HG02623 (cell line): ENCODE measurements at regions not wholly inside any gene's neighbourhood (a gene's known extent, or its start where the extent isn't known, plus 50 kb on each side); places are given as distances from the start of the nearest gene placed in this dataset.
"Not testable (repeated sequence)": the region's sequence is repeated elsewhere in the genome, so short reads cannot be mapped to it uniquely, and the experiment has no call there.

Experiments
- ATAC-seq: cut with Tn5 transposase; IDR thresholded peaks from one replicate; pipeline ENCODE4 v1.9.1; 2021; ENCODE audit warnings: moderate library complexity; ENCODE audit not compliant: unreplicated experiment

GRCh38 chr1:73310797-73311381 is 887.1 kb downstream of the LRRIQ3 start:
- ATAC-seq: no peak

- no peak for ATAC-seq
These were observed 890.9 kb downstream of the LRRIQ3 start for GRCh38 chr1:73306899-73307555.

- ATAC-seq: no peak
These were observed 924.1 kb downstream of the LRRIQ3 start for GRCh38 chr1:73273886-73274285.

- not testable (repeated sequence) for ATAC-seq
These were observed 952.8 kb downstream of the LRRIQ3 start for GRCh38 chr1:73245196-73245595.

- no peak for ATAC-seq
These were observed 936.7 kb upstream of the NEGR1 start for GRCh38 chr1:73218995-73219546.

- ATAC-seq: no peak
These were observed 923.1 kb upstream of the NEGR1 start for GRCh38 chr1:73205294-73205973.

GRCh38 chr1:73197972-73198371 is 915.6 kb upstream of the NEGR1 start:
- no peak for ATAC-seq

GRCh38 chr1:73194965-73195364 is 912.6 kb upstream of the NEGR1 start:
- ATAC-seq: no peak

GRCh38 chr1:73183581-73183980 is 901.2 kb upstream of the NEGR1 start:
- not testable (repeated sequence) for ATAC-seq

- no peak for ATAC-seq
These were observed 898.8 kb upstream of the NEGR1 start for GRCh38 chr1:73181190-73181540.

GRCh38 chr1:73180397-73181189 is 898.3 kb upstream of the NEGR1 start:
- ATAC-seq: no peak

GRCh38 chr1:73176902-73177301 is 894.6 kb upstream of the NEGR1 start:
- no peak for ATAC-seq

GRCh38 chr1:73167009-73167657 is 884.8 kb upstream of the NEGR1 start:
- no peak for ATAC-seq

GRCh38 chr1:73162564-73162963 is 880.2 kb upstream of the NEGR1 start:
- no peak for ATAC-seq

GRCh38 chr1:73161418-73161817 is 879.1 kb upstream of the NEGR1 start:
- ATAC-seq: no peak

- no peak for ATAC-seq
These were observed 878.4 kb upstream of the NEGR1 start for GRCh38 chr1:73160759-73161158.

GRCh38 chr1:73144311-73144710 is 862.0 kb upstream of the NEGR1 start:
- ATAC-seq: no peak

- ATAC-seq: no peak
These were observed 854.6 kb upstream of the NEGR1 start for GRCh38 chr1:73136975-73137374.

GRCh38 chr1:73106931-73107330 is 824.6 kb upstream of the NEGR1 start:
- no peak for ATAC-seq

- ATAC-seq: no peak
These were observed 823.4 kb upstream of the NEGR1 start for GRCh38 chr1:73105755-73106154.

GRCh38 chr1:73104749-73105148 is 822.4 kb upstream of the NEGR1 start:
- no peak for ATAC-seq
